Right lobe of liver (tissue), 6 donors: ENCODE measurements at regions not wholly inside any gene's neighbourhood (a gene's known extent, or its start where the extent isn't known, plus 50 kb on each side); places are given as distances from the start of the nearest gene placed in this dataset.

Experiments used
- ATAC-seq, 4 donors: fragments of 200-7000 bp; cut with Tn5 transposase; one replicate each; pipeline ENCODE4 v1.9.1; 2020; ENCODE audit warnings: mild to moderate bottlenecking in 4 of 4, moderate library complexity in 4 of 4
- DNase-seq, 3 donors: peaks; one replicate each; pipeline ENCODE4 v3.0.0-alpha.2; 2020
- H3K27ac ChIP-seq, 3 donors: fragments of 200-600 bp; one replicate each; pipeline ENCODE4 v1.8.0; 2022
- H3K27me3 ChIP-seq, 2 donors: fragments of 200-600 bp; one replicate each; pipeline ENCODE4 v1.8.0; 2022
- H3K36me3 ChIP-seq, 4 donors: fragments of 200-600 bp; sonication (generic) in 1 of 4; one replicate each; pipeline versions ENCODE4 v1.5.1 to v1.8.0; 2017 to 2022; ENCODE audit warnings: control low read depth in 1 of 4
- H3K4me1 ChIP-seq, 4 donors: fragments of 200-600 bp; sonication (generic) in 1 of 4; one replicate each; pipeline versions ENCODE4 v1.5.1 to v1.8.0; 2017 to 2022; ENCODE audit warnings: control low read depth in 1 of 4
- H3K4me3 ChIP-seq, 3 donors: fragments of 200-600 bp; one replicate each; pipeline ENCODE4 v1.8.0; 2022
- H3K9me3 ChIP-seq, 4 donors: fragments of 200-600 bp; sonication (generic) in 1 of 4; one replicate each; pipeline versions ENCODE4 v1.5.1 to v1.8.0; 2017 to 2022; ENCODE audit warnings: control low read depth in 1 of 4
- POLR2A ChIP-seq: fragments of 450-650 bp; IDR thresholded peaks from one replicate; pipeline ENCODE4 v1.6.1; 2017; ENCODE audit warnings: antibody characterized with exemption, mild to moderate bottlenecking
- WGBS: methylation state at CpG from one replicate; pipeline ENCODE4 v1.1.6; 2018; ENCODE audit warnings: low coverage, low lambda C conversion rate; ENCODE audit not compliant: insufficient coverage; ENCODE audit errors: missing lambda C conversion rate; 5-methylcytosine and 5-hydroxymethylcytosine counted together
- intact Hi-C, 2 donors: fragments of 100-400 bp; cut with DNase I; formaldehyde crosslinking; loops; one replicate each; pipeline versions ENCODE4 v1.11.2 to v1.14.1; 2022
- TF ChIP-seq, protein P1 (sequence below), 4 donors: fragments of 200-600 bp in 3 of 4; fragments of 450-650 bp in 1 of 4; IDR thresholded peaks; one replicate each; pipeline versions ENCODE4 v1.5.1 to v1.8.0; 2016 to 2022; ENCODE audit warnings: antibody characterized with exemption in 4 of 4, mild to moderate bottlenecking in 2 of 4
- donor health status: DM: no; HTN: yes; CAD: no.
- donor health status: DM: no; HTN: no; CAD: no.
- donor health status: DM: no; HTN: no; CAD: no.
- donor health status: DM: no; HTN: yes; CAD: no.
- donor health status: DM: no; HTN: yes; CAD: no.

DNA sequence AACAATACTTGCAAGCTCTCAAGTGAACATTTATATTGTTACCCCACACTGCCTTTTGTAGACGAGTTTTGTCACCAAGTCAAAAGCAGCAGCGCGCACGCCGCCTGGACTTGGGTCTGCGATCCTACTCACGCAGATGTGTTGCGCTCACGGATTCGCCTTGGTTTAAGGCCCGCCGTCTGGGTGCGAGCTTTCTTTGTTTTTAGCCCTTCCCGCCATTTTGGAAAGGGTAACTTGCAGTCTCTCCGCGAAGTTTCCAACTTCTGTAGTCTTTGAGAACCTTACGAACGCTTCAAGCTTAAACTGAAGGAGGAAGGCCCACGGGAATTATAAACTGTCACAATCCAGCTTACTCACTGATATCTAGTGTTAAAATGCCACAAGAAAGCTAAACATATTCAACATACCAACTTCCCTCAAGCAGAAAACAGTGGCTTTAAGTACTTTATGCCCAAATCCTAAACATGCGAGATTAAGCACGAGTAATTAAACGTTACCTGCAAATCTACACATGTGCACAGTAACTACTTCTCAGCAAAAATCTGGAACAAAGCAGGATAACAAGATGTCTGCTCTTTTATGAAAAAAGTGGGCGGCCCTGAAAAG lies 80.4 kb upstream of the BTN3A2 start:
- 12% methylated on average over 23 of the region's 23 CpGs for WGBS
- Histone ChIP-seq H3K9me3 (no peaks in the 10 kb centered on the region), H3K36me3 (no peaks in the 10 kb centered on the region), H3K27me3 (no peaks in the 10 kb centered on the region), H3K4me1 (no peaks in the 10 kb centered on the region), H3K4me3 (peak overlapping the region; percentile 41 to 64 (median 61)), H3K27ac (peak overlapping the region; percentile 67 to 87 (median 74))
- no peak for TF ChIP-seq POLR2A
- TF ChIP-seq, protein P1, sequence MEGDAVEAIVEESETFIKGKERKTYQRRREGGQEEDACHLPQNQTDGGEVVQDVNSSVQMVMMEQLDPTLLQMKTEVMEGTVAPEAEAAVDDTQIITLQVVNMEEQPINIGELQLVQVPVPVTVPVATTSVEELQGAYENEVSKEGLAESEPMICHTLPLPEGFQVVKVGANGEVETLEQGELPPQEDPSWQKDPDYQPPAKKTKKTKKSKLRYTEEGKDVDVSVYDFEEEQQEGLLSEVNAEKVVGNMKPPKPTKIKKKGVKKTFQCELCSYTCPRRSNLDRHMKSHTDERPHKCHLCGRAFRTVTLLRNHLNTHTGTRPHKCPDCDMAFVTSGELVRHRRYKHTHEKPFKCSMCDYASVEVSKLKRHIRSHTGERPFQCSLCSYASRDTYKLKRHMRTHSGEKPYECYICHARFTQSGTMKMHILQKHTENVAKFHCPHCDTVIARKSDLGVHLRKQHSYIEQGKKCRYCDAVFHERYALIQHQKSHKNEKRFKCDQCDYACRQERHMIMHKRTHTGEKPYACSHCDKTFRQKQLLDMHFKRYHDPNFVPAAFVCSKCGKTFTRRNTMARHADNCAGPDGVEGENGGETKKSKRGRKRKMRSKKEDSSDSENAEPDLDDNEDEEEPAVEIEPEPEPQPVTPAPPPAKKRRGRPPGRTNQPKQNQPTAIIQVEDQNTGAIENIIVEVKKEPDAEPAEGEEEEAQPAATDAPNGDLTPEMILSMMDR (IDR thresholded peaks at IDR 0.05) = no peak
- intact Hi-C loops = loop anchor here in 1 of 2 donors (10.0 kb wide), 1 partner anchor 60 kb away; a partner anchor contains a TSS
- peak in 2 of 3 donors; percentile 51 to 67 for DNase-seq
- ATAC-seq = no peak

DNA sequence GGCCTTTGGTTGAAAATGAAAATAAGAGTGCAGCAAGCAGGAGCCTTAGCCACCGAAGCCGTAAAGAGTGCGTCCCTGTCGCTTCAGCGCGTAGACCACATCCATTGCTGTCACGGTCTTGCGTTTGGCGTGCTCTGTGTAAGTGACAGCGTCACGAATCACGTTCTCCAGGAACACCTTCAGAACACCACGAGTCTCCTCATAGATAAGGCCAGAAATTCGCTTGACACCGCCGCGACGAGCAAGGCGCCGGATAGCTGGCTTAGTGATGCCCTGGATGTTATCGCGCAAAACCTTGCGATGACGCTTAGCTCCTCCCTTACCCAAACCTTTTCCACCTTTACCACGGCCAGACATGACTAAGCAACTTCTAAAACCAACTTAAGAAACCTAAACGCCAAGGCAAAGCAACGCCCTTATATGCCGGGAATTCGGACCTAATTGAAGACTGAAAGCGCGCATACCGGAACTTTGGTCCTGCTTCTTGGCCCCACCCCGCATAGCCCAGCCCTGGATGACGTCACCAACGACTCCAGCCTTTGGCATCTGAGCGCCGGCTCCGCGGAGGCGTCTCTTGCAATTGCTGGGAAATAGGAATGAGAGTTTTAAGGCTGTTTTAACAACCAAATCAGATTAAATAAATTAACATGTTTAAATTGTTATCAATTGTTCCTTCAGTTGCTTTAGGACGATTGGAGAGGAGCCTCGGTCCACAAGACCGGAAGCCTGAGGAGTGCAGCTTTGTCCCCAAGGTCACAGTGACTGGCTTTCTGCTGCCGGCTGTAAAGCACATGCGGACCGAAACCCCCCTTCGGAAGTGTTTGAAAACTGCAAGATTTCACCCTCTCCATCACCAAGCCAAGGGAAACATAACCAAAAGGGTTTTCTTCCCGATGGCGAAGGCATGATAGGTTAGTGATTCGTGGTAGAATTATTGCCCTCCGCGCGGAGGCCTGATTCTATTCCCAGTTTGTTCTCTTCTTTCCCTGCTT lies 79.6 kb upstream of the BTN3A2 start:
- 1% methylated on average over 47 of the region's 53 CpGs for WGBS
- ATAC-seq = peak; percentile 90 to 92 (median 92)

DNA sequence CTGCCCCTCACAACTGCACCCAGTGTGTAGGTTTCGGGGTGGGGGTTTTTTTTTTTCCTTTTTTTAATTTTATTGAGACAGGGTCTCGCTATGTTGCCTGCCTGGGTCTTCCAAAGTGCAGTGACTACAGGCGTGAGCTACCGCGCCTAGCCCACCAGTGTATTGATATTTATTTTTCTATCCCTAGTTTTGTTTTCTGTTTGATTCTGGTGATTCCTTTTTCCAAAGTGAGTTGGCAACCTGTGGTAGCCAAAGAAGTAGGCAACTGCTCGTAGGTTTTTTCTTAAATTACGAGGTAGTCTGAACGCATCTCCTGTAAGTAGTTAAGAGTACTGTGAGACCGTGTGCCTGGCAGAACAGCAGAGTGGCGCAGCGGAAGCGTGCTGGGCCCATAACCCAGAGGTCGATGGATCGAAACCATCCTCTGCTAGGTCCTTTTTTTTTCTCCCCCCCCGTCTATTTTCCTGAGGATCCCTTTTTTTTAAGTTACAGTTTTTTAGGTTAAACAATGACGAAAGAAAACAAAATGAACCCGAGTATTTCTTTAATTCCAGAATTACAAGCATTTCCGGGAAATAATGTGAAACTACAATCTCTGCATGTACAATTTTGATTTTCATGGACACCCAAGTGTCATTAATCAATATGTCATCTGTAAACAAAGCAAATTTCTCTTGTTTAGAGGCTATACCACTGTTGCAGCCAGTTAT lies 78.7 kb upstream of the BTN3A2 start:
- Histone ChIP-seq H3K4me3 (peak overlapping the region; percentile 41 to 64 (median 61)), H3K36me3 (no peaks in the 10 kb centered on the region), H3K27ac (peak overlapping the region; percentile 67 to 87 (median 74)), H3K9me3 (no peaks in the 10 kb centered on the region), H3K27me3 (no peaks in the 10 kb centered on the region), H3K4me1 (no peaks in the 10 kb centered on the region)
- WGBS = 4% methylated on average over 18 of the region's 18 CpGs
- peak; percentile 49 to 70 (median 62) for DNase-seq
- no peak for TF ChIP-seq POLR2A
- TF ChIP-seq, protein P1 (IDR thresholded peaks at IDR 0.05) = no peak
- intact Hi-C loops = loop anchor here in 1 of 2 donors (10.0 kb wide), 1 partner anchor 62 kb away; a partner anchor contains a TSS
- ATAC-seq = peak; percentile 55 to 72 (median 68)

More for the DNA sequence above, 79.6 kb upstream of the BTN3A2 start:
- Histone ChIP-seq H3K27ac (peak overlapping the region; percentile 67 to 87 (median 74)), H3K4me1 (no peaks in the 10 kb centered on the region), H3K36me3 (no peaks in the 10 kb centered on the region), H3K4me3 (peak overlapping the region; percentile 41 to 64 (median 61)), H3K27me3 (no peaks in the 10 kb centered on the region), H3K9me3 (no peaks in the 10 kb centered on the region)
- DNase-seq = peak; percentile 94 to 96 (median 95)
- intact Hi-C loops = loop anchor here in 1 of 2 donors (10.0 kb wide), 1 partner anchor 61 kb away; a partner anchor contains a TSS
- TF ChIP-seq POLR2A = peak; percentile 68
- TF ChIP-seq, protein P1 (IDR thresholded peaks at IDR 0.05) = no peak

DNA sequence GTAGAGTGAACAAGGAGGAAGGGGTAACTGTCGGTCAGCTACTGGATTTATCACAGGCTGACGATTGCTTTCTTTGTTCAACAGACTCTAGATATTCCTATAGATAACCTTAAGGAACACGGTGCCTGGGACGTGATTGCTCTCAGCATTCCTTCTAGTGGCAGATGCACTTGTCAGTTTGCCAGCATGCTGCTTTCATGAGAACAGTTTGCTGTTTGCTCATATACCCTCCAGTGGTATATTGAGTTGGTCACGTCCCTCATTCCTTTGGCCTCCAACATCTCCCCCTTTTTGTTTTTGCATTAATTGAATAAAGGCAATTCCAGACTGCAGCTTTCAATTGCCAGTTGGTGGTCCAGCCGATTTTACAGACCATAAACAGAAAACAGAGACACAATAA lies 76.8 kb upstream of the BTN3A2 start:
- TF ChIP-seq, protein P1 (IDR thresholded peaks at IDR 0.05) = no peak
- TF ChIP-seq POLR2A = no peak
- H3K27ac ChIP-seq = no peak overlapping the region
- no peak overlapping the region for H3K4me3 ChIP-seq
- 81% methylated on average over 5 of the region's 6 CpGs for WGBS
- no peaks in the 10 kb centered on the region for H3K27me3 ChIP-seq
- H3K9me3 ChIP-seq = no peaks in the 10 kb centered on the region
- DNase-seq (no peak), ATAC-seq (no peak)
- H3K36me3 ChIP-seq = no peaks in the 10 kb centered on the region
- intact Hi-C loops = loop anchor here in 1 of 2 donors (10.0 kb wide), 1 partner anchor 63 kb away; a partner anchor contains a TSS
- H3K4me1 ChIP-seq = no peaks in the 10 kb centered on the region
